ENCODE measurements at regions not wholly inside any gene's neighbourhood (a gene's known extent, or its start where the extent isn't known, plus 50 kb on each side); places are given as distances from the start of the nearest gene placed in this dataset.

GRCh38 chr7:17678896-17679295, 261.4 kb downstream of the SNX13 start:
- Mint-ChIP-seq H3K27ac (peak overlapping the region in 1 of 7 donors; percentile 47), H3K36me3 (no peaks in the 10 kb centered on the region), H3K4me1 (peaks cover 15% of the 10 kb centered on the region), H3K9me3 (peaks cover 0 to 2% (median 0%) of the 10 kb centered on the region in 7 donors), H3K4me3 (no peak overlapping the region), H3K27me3 (ENCODE audit: low read depth in 3 of 3) (peaks cover 0 to 2% (median 1%) of the 10 kb centered on the region in 3 donors)
- H3K4me2 ChIP-seq (replicated peaks; ENCODE audit: extremely low read depth, low read length, poor library complexity, severe bottlenecking): no peak overlapping the region
- H3K36me3 ChIP-seq (replicated peaks in 1 of 2; ENCODE audit: control insufficient read depth in 1 of 2, insufficient read depth in 2 of 2, low read length in 2 of 2): no peaks in the 10 kb centered on the region
- no peak for DNase-seq
- no peak overlapping the region for H3K9ac ChIP-seq (ENCODE audit: insufficient read depth, low read length, poor library complexity, severe bottlenecking)
- no peaks in the 10 kb centered on the region for H3K9me3 ChIP-seq (replicated peaks in 1 of 2; ENCODE audit: control insufficient read depth in 1 of 2, insufficient read depth in 1 of 2, low read length in 2 of 2)
- H3K4me3 ChIP-seq (replicated peaks in 1 of 3; ENCODE audit: low read depth in 2 of 3, low read length in 3 of 3): no peak overlapping the region
- no CpG with 5 or more reads among the region's 2 CpGs for WGBS (ENCODE audit: insufficient coverage)
- H2AFZ ChIP-seq (ENCODE audit: insufficient read depth, low read depth, low read length, poor library complexity, severe bottlenecking): no peak overlapping the region
- H4K20me1 ChIP-seq (ENCODE audit: insufficient read depth, low read length): no peaks in the 10 kb centered on the region
- peaks cover 8 to 14% of the 10 kb centered on the region in 2 donors for H3K4me1 ChIP-seq (ENCODE audit: control insufficient read depth in 1 of 2, insufficient read depth in 2 of 2, low read length in 2 of 2)
- intact Hi-C loops (cut with micrococcal nuclease): no loop called here
- no peaks in the 10 kb centered on the region for H3K27me3 ChIP-seq (ENCODE audit: control insufficient read depth in 2 of 2, insufficient read depth in 2 of 2, low read length in 2 of 2)
- H3K27ac ChIP-seq (ENCODE audit: low read depth in 1 of 2, low read length in 2 of 2): no peak overlapping the region
- no peaks in the 10 kb centered on the region for H3K79me2 ChIP-seq (ENCODE audit: insufficient read depth, low read length)
- TF ChIP-seq CTCF (IDR thresholded peaks at IDR 0.05): no peak

- H3K27me3 ChIP-seq (ENCODE audit: control insufficient read depth in 2 of 2, insufficient read depth in 2 of 2, low read length in 2 of 2): no peaks in the 10 kb centered on the region
- Mint-ChIP-seq H3K27me3 (ENCODE audit: low read depth in 3 of 3) (no peaks in the 10 kb centered on the region), H3K4me1 (peaks cover 11% of the 10 kb centered on the region), H3K9me3 (peaks cover 0 to 2% (median 0%) of the 10 kb centered on the region in 7 donors), H3K36me3 (no peaks in the 10 kb centered on the region), H3K4me3 (no peak overlapping the region), H3K27ac (peak overlapping the region in 3 of 7 donors; percentile 26 to 43 (median 33))
- H3K79me2 ChIP-seq (ENCODE audit: insufficient read depth, low read length): no peaks in the 10 kb centered on the region
- H3K4me3 ChIP-seq (replicated peaks in 1 of 3; ENCODE audit: low read depth in 2 of 3, low read length in 3 of 3): no peak overlapping the region
- no peak overlapping the region for H3K4me2 ChIP-seq (replicated peaks; ENCODE audit: extremely low read depth, low read length, poor library complexity, severe bottlenecking)
- H3K36me3 ChIP-seq (replicated peaks in 1 of 2; ENCODE audit: control insufficient read depth in 1 of 2, insufficient read depth in 2 of 2, low read length in 2 of 2): no peaks in the 10 kb centered on the region
- H3K4me1 ChIP-seq (ENCODE audit: control insufficient read depth in 1 of 2, insufficient read depth in 2 of 2, low read length in 2 of 2): peaks cover 8 to 14% of the 10 kb centered on the region in 2 donors
- WGBS (ENCODE audit: insufficient coverage): 100% methylated on average over 4 of the region's 4 CpGs
- peak overlapping the region in 1 of 2 donors; percentile 79 for H3K27ac ChIP-seq (ENCODE audit: low read depth in 1 of 2, low read length in 2 of 2)
- no peak overlapping the region for H3K9ac ChIP-seq (ENCODE audit: insufficient read depth, low read length, poor library complexity, severe bottlenecking)
- no peaks in the 10 kb centered on the region for H4K20me1 ChIP-seq (ENCODE audit: insufficient read depth, low read length)
- no peak for DNase-seq
- intact Hi-C loops (cut with micrococcal nuclease): no loop called here
- H2AFZ ChIP-seq (ENCODE audit: insufficient read depth, low read depth, low read length, poor library complexity, severe bottlenecking): no peak overlapping the region
- TF ChIP-seq CTCF (IDR thresholded peaks at IDR 0.05): no peak
- H3K9me3 ChIP-seq (replicated peaks in 1 of 2; ENCODE audit: control insufficient read depth in 1 of 2, insufficient read depth in 1 of 2, low read length in 2 of 2): no peaks in the 10 kb centered on the region
Measured at GRCh38 chr7:17679458-17679857, 260.8 kb downstream of the SNX13 start.

Measured in CD14-positive monocyte (primary cell).